Fibroblast of skin of left biceps (primary cell): ENCODE measurements at regions not wholly inside any gene's neighbourhood (a gene's known extent, or its start where the extent isn't known, plus 50 kb on each side); places are given as distances from the start of the nearest gene placed in this dataset.

ENCODE experiments used
- DNase-seq, 2 experiments: peaks; one replicate each; pipeline ENCODE4 v3.0.0-alpha.2; 2013; ENCODE audit warnings: low read depth in 2 of 2

DNA sequence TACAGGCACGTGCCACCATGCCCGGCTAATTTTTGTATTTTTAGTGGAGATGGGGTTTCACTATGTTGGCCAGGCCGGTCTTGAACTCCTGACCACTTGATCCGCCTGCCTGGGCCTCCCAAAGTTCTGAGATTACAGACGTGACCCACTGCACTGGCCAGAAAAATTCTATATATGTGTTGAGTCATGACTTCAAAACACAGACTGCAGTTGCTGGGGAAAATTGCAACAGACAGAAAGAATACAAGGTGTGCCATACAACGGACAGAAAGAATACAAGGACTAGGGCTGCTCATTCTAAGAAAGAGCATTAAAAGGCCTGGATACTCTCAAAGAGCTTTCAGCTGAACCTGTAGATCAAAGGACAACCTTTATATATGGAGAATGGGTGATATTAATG lies 109.6 kb upstream of the ACSL4 start:
- no peak for DNase-seq

DNA sequence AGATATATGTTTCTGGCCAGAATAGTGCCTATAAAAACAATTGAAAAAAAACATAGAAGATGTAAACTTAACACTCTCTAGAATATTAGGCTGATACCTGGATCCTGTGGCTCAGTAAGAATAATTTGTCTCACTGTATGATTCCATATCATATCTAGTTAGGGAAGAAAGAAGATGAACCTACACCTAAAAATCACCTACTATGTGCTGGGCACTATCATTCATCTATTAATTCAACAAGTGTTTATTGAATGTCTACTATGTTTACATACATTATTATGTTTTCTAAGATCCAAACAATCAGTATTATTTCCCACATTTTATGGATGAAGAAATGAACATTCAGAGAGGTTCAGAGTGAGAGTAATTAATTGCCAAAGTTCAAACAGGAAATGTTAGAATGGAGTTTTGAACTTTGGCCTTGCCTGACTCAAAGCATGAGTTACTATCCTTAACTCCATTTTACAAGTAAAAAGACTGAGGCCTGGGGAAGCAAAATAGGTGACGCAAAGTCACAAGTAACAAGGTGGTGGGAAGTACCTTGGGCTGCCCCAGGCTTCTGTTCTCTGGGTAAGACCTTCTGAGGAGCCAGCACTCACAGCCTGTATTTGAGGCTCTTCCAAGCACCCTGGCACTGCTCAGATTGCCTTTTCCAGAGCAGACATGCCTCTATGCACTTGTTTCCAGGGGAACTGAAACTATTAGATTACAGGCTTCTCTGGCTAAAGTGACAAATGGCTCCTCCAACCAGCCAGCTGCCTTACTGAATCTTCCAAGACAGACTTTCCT lies 111.1 kb upstream of the ACSL4 start:
- DNase-seq, result no peak

DNA sequence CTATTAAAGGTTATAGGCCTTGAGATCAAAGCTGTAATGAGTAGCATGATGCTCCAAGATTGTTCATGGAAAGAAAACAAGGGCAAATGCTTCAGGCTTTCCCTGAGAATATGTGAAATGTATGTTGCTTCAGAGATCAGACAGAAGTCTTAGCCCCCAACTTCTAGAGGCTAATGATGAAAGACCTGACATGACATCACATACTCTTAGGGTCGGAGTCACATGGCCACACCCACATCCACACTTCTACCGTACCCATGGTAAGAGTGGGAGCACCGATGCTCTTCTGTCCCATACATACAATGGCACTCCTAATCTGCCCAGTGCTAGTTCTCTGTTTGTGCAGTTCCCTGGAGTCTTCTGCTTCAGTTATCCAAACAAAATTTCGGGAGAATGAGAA lies 111.9 kb upstream of the ACSL4 start:
- DNase-seq, result no peak

DNA sequence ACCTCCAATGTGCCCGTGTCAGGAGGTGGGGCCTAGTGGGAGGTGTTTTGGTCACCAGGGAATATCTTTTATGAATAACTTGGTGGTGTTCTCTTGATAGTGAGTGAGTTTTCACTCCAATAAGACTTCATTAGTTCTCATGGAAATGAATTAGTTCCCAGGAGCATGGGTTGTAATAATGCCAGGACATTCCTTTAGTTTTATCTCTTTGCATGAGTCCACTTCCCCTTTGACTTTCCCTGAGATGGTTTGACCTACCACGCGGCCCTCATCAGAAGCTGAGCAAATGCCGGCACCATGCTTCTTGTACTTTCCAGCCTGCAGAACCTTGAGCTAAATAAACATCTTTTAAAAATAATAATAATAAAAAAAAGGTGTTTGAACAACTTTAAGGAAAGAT lies 112.9 kb upstream of the ACSL4 start:
- DNase-seq, result no peak

DNA sequence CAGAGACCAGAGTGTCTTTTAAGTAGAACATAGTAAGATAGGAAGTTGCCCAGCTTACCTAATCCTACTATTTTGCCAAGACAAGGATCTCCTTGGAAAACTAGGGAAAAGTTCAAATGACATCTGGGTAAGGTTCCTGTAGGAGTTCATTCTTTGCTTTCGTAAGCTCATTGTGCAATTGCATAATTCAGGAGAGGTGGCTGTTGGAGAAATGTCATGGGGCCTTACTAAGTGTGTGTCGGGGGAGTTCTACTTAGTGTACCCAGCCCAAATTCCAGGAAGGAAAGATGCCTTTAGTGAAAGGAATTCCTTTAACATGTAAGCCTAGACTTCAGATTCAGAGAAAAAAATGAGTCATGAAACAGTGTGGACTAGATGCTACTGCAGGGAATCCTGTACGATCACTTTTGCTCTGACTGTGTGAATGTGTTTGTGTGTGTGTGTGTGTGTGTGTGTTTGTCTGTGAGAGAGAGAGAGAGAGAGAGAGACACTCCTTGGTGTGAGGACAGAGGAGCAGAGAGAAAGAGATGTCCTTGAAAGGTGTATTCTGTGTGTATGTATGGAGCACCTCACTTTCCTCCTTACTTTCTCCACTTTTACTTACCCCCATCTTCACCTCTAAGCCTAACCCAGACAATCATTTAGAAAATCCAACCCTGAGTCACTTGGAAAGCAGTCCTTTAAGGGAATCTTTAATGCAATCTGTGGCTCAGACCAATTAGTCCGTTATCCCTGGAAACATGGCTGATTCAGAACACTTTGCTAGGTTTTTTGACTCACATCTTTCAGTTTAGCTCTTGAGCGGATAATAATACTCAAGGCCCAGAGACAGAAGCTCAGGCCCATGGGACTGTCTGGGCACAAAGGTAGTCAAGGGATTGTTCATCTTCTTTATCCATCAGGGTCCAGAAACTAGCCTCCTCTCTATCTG lies 114.5 kb upstream of the ACSL4 start:
- peak; percentile 81 to 83 for DNase-seq

DNA sequence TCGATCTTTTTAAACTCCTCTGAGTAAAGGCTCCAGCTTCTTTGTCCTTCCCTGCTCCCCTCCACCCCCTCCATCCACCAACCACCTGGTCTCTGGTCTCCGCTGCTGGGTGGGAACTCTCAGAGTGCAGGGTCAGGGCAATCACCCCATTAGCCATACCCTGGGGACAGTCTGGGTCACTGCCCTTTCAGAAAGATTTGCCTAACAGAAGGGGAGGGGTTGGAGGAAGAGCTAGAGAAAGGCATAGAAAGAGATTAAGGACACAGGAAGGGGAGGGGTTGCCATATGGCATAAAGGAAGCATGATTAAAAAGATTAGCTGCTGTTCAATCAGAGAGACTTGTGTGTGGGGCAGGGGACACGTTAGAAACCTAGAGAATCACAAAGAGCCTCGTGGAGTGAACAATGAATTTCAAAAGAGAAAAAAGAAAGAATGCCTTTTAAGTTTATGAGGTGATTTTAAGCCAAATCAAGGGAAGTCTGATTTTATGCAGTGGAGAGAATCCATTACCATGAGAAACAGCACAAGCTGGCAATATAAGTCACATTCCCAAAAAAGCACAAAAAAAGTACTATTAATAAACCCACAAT lies 115.5 kb upstream of the ACSL4 start:
- DNase-seq, result no peak

DNA sequence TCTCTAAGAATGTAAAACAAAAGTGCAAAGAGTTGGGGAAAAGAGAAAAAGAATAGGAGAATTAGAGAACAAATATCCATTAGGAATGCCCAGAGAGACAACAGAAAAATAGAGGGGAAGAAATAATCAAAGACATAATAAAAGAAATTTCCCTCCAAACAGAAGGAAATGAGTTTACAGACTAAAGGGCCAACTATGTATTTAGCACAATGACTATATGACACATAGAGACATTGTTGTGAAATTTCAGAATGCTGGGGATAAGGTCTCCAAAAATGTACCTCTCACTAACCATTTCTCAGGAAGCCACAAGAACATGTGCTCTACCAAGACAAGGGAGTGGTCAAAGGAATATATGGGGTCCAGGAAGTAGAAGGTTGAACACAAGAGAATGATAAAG lies 121.0 kb upstream of the ACSL4 start:
- DNase-seq, result no peak

DNA sequence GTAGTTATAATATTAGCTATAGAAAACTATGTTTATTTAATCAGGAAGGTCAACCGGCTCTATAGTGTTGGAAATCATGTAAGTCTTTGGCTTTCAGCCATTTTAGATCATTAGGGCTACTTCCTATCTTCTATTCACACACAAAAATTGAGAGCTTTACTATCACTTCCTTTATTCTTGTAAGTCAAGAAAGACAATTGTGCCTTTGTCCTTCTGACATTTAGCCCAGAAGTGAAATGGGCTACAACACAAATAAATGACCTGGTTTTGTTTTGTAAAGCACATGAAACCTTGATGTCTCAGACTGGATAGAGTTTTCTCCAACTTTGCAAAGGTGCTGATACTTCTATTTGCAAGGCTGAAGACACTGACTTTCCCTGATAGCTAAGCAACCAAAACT lies 122.4 kb upstream of the ACSL4 start:
- DNase-seq, result no peak

DNA sequence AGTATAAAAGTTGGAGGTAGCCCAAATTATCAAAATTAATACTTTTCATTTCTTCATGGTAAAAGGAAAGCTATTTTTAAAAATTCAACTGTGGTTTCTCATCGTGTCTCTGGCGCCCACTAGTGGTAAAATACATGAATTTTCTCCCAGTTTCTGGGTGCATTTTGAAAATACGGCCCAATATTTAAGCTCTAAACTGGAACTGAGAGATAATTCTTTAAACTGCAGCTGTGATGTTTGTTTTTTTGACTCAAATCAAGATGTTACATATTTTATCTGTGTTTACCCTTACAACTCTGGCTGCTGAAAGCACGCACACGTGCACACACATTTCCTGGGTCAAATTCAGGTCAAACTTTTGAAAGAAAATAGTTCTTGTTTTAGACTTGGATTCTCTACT lies 123.9 kb upstream of the ACSL4 start:
- no peak for DNase-seq

DNA sequence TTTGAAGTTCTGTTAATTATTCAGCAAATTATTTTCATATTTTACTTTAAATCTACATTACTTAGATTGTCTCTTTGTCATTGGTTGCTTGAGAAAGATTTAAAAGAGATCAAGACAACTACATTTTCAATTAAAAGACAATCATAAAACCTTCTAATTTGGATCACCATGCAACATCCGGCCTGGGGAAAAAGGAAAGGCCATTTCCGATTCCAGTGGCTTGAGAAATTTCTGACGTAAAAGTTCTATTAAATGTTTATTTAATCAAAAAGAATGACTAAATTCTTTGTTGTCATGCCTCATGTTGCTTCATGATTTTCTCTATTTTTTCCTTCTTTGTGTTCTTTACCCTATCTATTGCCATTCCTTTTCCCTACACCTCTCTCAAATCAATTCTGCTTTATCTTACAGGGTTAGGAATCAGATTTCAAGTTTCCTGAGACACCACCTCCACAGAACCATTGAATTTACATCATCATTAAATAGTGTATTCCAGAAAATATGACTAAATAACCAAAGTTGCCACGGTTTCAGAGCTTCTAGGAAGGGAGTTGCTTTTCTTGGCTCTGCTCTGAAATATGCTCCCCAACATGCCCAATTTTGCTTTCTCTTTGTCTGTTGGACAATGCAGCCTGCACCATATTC lies 124.6 kb upstream of the ACSL4 start:
- no peak for DNase-seq

DNA sequence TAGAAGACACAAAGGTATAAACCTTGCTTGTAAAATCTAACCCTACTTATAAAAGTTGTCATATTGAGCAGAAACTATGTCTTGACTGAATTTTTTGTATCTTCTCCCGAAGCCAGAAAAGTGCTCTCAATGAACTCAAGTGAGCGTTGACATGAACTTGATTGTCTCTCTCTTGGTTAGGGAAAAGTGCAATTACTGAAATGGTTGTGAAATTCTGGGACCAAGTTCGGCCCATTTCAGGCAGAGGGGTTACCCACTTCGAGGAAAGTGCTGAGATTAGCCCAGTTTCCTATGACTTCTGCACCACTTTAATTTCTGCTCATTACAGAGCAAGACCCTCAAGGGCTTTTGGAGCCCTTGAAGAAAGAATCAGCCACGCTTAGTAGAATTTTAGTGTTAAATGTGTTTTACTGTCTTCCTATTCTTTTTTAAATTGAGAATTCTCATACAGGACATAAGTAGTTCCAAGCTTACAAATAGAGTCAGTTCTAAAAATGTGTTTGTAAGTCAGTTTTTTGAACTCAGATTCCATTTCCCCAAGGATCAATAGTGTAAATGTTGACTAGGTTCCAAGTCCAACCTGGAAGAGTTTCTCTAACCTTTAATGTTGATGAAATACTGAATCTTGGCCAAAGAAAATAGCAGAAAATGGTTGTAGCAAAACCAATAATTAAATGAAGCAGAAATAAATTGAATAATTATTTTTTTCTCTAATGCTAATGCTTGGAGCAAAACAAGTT lies 125.7 kb upstream of the ACSL4 start:
- DNase-seq, result no peak

DNA sequence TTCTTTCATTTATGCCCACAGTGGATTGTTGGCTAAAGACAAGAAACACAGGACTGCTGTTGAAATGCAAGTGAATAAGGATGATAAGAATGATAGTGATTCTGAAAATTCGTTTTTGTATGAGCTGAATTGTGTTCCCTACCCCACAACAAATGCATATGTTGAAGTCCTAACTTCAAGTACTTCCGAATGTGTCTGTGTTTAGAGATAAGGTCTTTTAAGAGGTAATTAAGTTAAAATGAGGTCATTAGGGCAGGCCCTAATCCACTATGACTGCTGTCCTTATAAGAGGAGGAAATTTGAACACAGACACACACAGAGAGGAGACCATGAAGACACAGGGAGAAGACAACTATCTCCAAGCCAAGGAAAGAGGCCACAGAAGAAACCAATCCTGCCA lies 126.6 kb upstream of the ACSL4 start:
- DNase-seq, result no peak

DNA sequence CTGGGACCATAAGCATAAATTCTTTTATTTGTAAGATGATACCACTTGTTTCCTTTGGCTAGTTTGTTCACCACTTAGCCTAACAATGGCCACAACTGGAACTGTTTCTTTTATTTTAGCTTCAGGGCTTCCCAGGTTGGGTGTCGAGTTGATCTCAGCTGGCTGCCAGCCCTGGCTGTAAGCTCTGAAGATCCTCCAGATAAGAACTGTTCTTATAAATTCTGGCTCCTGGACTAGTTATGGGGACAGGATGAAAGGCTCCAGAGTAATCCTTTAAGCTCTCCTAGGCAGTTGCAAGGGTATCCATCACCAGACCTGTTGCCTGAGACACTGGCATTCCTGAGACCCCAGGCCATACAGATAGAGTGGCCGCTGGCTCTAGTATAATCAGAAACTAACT lies 129.4 kb upstream of the ACSL4 start:
- no peak for DNase-seq

DNA sequence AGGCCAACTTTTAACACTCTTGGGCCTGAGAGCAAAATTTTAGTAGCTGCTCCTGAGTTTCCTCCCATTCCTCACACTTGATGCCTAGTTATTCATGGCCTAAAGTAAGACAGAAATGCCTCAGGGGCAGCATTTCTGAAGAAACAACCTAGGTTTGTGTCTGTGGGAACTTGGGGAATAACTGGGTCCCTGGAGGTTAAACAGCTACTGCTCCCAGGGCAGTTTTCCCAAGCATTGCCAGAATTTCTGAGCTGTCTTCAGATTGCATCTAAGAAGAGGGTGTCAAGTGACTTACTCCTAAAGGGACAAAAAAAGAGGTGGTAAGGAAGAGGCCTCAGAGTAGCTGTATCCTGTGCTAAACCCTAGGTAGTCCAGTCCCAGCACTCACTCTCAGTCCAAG lies 130.8 kb upstream of the ACSL4 start:
- no peak for DNase-seq

DNA sequence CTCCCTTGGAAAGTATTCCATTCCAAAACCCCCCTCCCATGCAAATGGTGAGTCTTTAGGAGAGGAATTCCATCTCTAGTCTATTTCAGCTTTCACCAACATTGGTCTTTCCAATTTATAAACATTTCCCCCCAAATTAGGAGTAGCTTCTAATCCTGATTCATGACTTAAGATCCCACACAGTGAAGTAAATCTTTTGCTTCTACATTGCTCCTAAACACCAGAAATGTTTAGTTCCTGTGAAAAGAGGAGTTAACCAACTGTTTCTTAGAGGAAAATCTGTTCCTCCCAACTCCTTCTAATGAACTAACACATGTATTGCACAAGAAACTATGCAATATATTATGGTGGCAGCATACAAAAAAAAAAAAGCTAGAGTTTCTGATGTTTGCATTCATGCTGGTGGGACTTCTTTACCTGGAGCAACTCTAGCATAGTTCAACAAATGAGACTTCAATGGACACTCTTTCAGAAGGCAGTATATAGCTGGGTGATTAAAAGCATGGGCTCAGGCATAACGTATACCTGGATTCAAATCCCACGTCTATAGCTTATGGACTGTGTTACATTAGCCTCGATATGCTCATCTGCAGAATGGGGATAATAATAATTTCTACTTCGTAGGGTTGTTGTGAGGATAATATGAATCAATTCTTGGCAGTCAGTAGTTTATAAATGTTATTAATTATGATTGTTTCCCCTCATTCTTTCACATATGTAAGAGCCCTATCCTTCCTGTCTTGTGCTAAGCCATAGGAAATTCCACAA lies 131.6 kb upstream of the TMEM164 start:
- DNase-seq, result no peak

DNA sequence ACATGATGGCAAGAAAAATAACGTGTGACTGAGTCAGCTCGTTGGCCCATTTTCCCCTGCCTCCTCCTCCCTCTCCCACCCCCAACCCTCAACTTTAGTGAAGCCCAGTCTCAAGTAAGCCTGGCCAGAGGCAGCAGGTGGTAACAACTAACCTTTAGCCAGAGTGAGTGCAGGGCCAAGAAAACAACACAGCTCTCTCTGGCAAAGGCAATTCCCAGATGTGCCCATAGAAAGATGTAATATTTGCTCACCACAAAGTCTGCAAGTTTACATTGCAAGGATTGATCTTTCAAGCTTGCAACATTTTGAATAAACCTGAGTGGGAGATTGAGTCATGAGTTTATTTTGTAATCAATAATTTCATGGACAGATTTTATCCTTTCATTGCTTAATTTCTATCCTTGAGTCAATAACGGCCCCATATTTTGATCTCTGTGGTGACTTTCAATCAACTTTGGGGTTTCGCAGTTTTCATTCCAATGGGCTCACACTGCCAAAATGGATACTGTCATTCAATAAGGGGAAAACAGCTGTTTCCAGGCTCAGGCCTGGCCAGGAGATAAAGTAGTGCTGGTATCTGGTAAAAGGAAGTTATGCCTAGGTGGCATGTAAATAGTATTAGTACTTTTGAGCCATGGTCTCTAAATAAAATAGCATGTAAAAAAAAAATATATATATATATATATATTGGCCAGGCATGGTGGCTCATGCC lies 130.7 kb upstream of the TMEM164 start:
- DNase-seq, result no peak

DNA sequence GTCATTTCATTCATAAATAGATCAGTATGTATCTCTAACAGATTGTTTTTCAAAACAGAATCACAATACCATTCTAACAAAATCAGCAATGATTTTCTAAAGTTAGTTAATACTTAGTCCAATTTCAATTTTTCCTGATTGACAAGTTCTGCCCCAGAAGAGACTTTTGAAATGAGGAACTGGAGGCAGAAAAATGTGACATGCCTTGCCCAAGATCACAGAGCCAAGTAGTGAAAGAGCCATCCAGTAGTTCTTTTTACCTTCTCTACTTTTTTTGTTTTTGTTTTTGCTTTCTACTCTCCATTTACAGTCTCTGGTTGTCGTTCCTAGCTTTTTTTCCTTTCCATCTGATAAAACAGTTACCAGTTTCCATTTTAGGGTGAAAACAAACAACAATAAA lies 129.3 kb upstream of the TMEM164 start:
- no peak for DNase-seq

DNA sequence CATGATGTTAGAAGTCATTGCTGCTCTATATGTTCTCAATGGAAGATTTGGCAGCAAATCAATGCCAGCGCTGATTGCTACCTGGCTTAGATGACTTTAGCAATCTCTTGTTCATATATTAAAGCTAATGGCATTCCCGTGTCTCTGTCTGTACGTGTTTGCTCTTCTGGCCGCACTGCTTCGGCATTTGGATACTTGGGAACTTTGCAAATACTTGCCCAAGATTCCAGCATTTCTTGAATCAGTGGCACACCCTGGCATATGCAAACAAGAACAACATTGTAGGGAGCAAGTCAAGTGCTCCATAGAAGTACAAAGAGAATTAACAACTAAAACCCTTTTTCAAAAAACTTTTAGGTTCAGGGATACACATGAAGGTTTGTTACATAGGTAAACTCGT lies 128.9 kb upstream of the TMEM164 start:
- no peak for DNase-seq

DNA sequence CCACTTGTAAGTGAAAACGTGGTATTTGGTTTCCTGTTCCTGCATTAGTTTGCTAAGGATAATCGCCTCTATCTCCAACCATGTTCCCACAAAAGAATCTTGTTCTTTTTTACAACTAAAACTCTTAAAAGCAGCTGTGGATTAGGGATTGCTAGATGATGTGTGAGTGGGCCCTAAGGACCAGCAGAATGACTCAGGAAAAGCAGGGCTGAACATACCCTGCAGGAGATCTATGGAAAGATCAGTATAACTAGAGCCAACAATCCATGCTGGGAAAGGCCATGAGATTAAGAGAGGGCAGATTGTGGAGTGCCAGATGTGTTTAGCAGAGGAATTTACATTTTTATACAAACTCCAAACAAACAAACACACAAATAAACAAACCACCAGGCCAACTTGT lies 128.4 kb upstream of the TMEM164 start:
- no peak for DNase-seq

DNA sequence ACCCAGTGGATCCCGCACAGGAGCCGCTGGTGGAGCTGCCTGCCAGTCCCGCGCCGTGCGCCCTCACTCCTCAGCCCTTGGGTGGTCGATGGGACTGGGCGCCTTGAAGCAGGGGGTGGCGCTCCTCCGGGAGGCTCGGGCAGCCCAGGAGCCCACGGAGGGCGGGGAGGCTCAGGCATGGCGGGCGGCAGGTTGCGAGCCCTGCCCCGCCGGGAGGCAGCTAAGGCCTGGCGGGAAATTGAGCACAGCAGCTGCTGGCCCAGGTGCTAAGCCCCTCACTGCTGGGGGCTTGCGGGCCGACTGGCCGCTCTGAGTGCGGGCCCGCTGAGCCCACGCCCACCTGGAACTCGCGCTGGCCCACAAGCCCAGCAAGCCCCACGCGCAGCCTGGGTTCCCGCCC lies 127.1 kb upstream of the TMEM164 start:
- no peak for DNase-seq
